Liver (tissue), 8 donors: ENCODE measurements at regions not wholly inside any gene's neighbourhood (a gene's known extent, or its start where the extent isn't known, plus 50 kb on each side); places are given as distances from the start of the nearest gene placed in this dataset.

Source experiments
- DNase-seq: peaks from one replicate; pipeline ENCODE4 v3.0.0-alpha.2; 2017; ENCODE audit warnings: low spot score
- H3K27ac ChIP-seq, 2 donors: one replicate each; pipeline ENCODE4 v1.7.0; 2013; ENCODE audit warnings: inconsistent platforms in 2 of 2, low read length in 2 of 2, control low read depth in 1 of 2, low read depth in 1 of 2, mild to moderate bottlenecking in 1 of 2
- H3K27me3 ChIP-seq, 4 donors: one replicate each; pipeline versions ENCODE4 v1.6.1 to v1.7.0; 2013; ENCODE audit warnings: low read length in 3 of 4, inconsistent platforms in 1 of 4, mild to moderate bottlenecking in 1 of 4, moderate library complexity in 1 of 4; ENCODE audit not compliant: control insufficient read depth in 4 of 4, insufficient read depth in 4 of 4
- H3K36me3 ChIP-seq, 4 donors: one replicate each; pipeline versions ENCODE4 v1.6.1 to v1.7.0; 2013; ENCODE audit warnings: low read length in 3 of 4, mild to moderate bottlenecking in 3 of 4, low read depth in 1 of 4, moderate library complexity in 1 of 4; ENCODE audit not compliant: control insufficient read depth in 4 of 4, insufficient read depth in 3 of 4
- H3K4me1 ChIP-seq, 4 donors: one replicate each; pipeline versions ENCODE4 v1.6.1 to v1.7.0; 2013; ENCODE audit warnings: low read length in 3 of 4, mild to moderate bottlenecking in 3 of 4, moderate library complexity in 1 of 4; ENCODE audit not compliant: control insufficient read depth in 4 of 4, insufficient read depth in 4 of 4
- H3K4me3 ChIP-seq, 3 donors: one replicate each; pipeline versions ENCODE4 v1.6.1 to v1.7.0; 2013; ENCODE audit warnings: low read length in 3 of 3, control low read depth in 1 of 3, low read depth in 1 of 3, mild to moderate bottlenecking in 1 of 3
- H3K9ac ChIP-seq, 2 donors: one replicate each; pipeline ENCODE4 v1.7.0; 2013; ENCODE audit warnings: low read length in 2 of 2, mild to moderate bottlenecking in 2 of 2, moderate library complexity in 2 of 2, control low read depth in 1 of 2, low read depth in 1 of 2
- H3K9me3 ChIP-seq, 4 donors: one replicate each; pipeline versions ENCODE4 v1.6.1 to v1.7.0; 2013; ENCODE audit warnings: low read length in 3 of 4; ENCODE audit not compliant: control insufficient read depth in 4 of 4
- ATF3 ChIP-seq: IDR thresholded peaks from 2 replicates; pipeline ENCODE4 v1.6.1; 2016; ENCODE audit warnings: antibody characterized with exemption
- CTCF ChIP-seq: fragments of 150-350 bp; IDR thresholded peaks from 2 replicates; pipeline ENCODE4 v1.5.1; 2017; ENCODE audit warnings: improper control_type of control experiment, low read depth, low read length; ENCODE audit not compliant: missing input control
- EGR1 ChIP-seq, 2 donors: IDR thresholded peaks; 2 replicates each; pipeline ENCODE4 v1.6.1; 2016 to 2018; ENCODE audit warnings: antibody characterized with exemption in 2 of 2, low read depth in 2 of 2
- FOXA1 ChIP-seq: IDR thresholded peaks from 2 replicates; pipeline ENCODE4 v1.6.1; 2016; ENCODE audit warnings: antibody characterized with exemption
- FOXA2 ChIP-seq: IDR thresholded peaks from 2 replicates; pipeline ENCODE4 v1.6.1; 2016; ENCODE audit warnings: antibody characterized with exemption
- GABPA ChIP-seq, 2 donors: IDR thresholded peaks in 1 of 2; conservative IDR thresholded peaks in 1 of 2; 2 replicates each; pipeline ENCODE4 v1.6.1; 2016; ENCODE audit warnings: antibody characterized with exemption in 2 of 2, mild to moderate bottlenecking in 1 of 2, moderate library complexity in 1 of 2
- HNF4A ChIP-seq, 2 donors: conservative IDR thresholded peaks; 2 replicates each; pipeline ENCODE4 v1.6.1; 2016; ENCODE audit warnings: antibody characterized with exemption in 2 of 2, mild to moderate bottlenecking in 2 of 2
- HNF4G ChIP-seq: IDR thresholded peaks from 2 replicates; pipeline ENCODE4 v1.6.1; 2016; ENCODE audit warnings: antibody characterized with exemption
- JUND ChIP-seq, 2 donors: IDR thresholded peaks; 2 replicates each; pipeline ENCODE4 v1.6.1; 2016; ENCODE audit warnings: antibody characterized with exemption in 2 of 2
- MAX ChIP-seq: IDR thresholded peaks from 2 replicates; pipeline ENCODE4 v1.6.1; 2016; ENCODE audit warnings: antibody characterized with exemption
- NR2F2 ChIP-seq: IDR thresholded peaks from 2 replicates; pipeline ENCODE4 v1.6.1; 2016; ENCODE audit warnings: antibody characterized with exemption
- RAD21 ChIP-seq, 2 donors: IDR thresholded peaks; 2 replicates each; pipeline ENCODE4 v1.6.1; 2016; ENCODE audit warnings: antibody characterized with exemption in 2 of 2, mild to moderate bottlenecking in 2 of 2
- REST ChIP-seq: IDR thresholded peaks from 2 replicates; pipeline ENCODE4 v1.6.1; 2016; ENCODE audit warnings: antibody characterized with exemption, mild to moderate bottlenecking
- RXRA ChIP-seq, 2 donors: IDR thresholded peaks; 2 replicates each; pipeline ENCODE4 v1.6.1; 2017 to 2018; ENCODE audit warnings: antibody characterized with exemption in 2 of 2, mild to moderate bottlenecking in 1 of 2
- SP1 ChIP-seq: IDR thresholded peaks from 2 replicates; pipeline ENCODE4 v1.6.1; 2018; ENCODE audit warnings: antibody characterized with exemption, mild to moderate bottlenecking
- TAF1 ChIP-seq: conservative IDR thresholded peaks from 2 replicates; pipeline ENCODE4 v1.6.1; 2016; ENCODE audit warnings: antibody characterized with exemption, mild to moderate bottlenecking
- YY1 ChIP-seq: IDR thresholded peaks from 2 replicates; pipeline ENCODE4 v1.6.1; 2016; ENCODE audit warnings: antibody characterized with exemption, mild to moderate bottlenecking
- ZBTB33 ChIP-seq: IDR thresholded peaks from 2 replicates; pipeline ENCODE4 v1.6.1; 2016; ENCODE audit warnings: antibody characterized with exemption
- WGBS: extraction: QIAGEN DNeasy Blood & Tissue Kit; methylation state at CpG from one replicate; pipeline ENCODE4 v1.1.7; 2013; 5-methylcytosine and 5-hydroxymethylcytosine counted together
- donor health status: healthy.
- donor health status: healthy.
- donor health status: healthy.
- donor health status: healthy.
- donor health status: healthy.

GRCh38 chr5:92635001-92635461 lies 946.0 kb downstream of the NR2F1-AS1 start:
- WGBS = 89% methylated on average over 11 of the region's 11 CpGs
- Histone ChIP-seq H3K27ac (no peak overlapping the region), H3K27me3 (no peaks in the 10 kb centered on the region), H3K4me3 (no peak overlapping the region), H3K9ac (no peak overlapping the region), H3K9me3 (peaks cover 0 to 1% (median 0%) of the 10 kb centered on the region in 4 donors), H3K36me3 (no peaks in the 10 kb centered on the region), H3K4me1 (no peaks in the 10 kb centered on the region)
- no peak for TF ChIP-seq HNF4G
- no peak for TF ChIP-seq YY1
- TF ChIP-seq SP1 = no peak
- TF ChIP-seq FOXA1 = no peak
- no peak for TF ChIP-seq ATF3
- no peak for TF ChIP-seq HNF4A (conservative IDR thresholded peaks at IDR 0.05)
- no peak for TF ChIP-seq RAD21 (IDR thresholded peaks at IDR 0.05)
- no peak for TF ChIP-seq JUND (IDR thresholded peaks at IDR 0.05)
- TF ChIP-seq GABPA (IDR thresholded peaks at IDR 0.05 in 1 of 2, conservative IDR thresholded peaks at IDR 0.05 in 1 of 2) = no peak
- no peak for TF ChIP-seq EGR1 (IDR thresholded peaks at IDR 0.05; ENCODE audit: low read depth in 2 of 2)
- no peak for TF ChIP-seq CTCF
- TF ChIP-seq NR2F2 = no peak
- no peak for TF ChIP-seq FOXA2
- no peak for TF ChIP-seq TAF1
- no peak for TF ChIP-seq ZBTB33
- DNase-seq = no peak

GRCh38 chr5:92633875-92634487 lies 947.0 kb downstream of the NR2F1-AS1 start:
- Histone ChIP-seq H3K36me3 (no peaks in the 10 kb centered on the region), H3K4me3 (no peak overlapping the region), H3K27ac (no peak overlapping the region), H3K9me3 (peaks cover 0 to 1% (median 0%) of the 10 kb centered on the region in 4 donors), H3K4me1 (no peaks in the 10 kb centered on the region), H3K27me3 (no peaks in the 10 kb centered on the region), H3K9ac (no peak overlapping the region)
- TF ChIP-seq ATF3 (no peak), FOXA1 (no peak), MAX (no peak), RAD21 (IDR thresholded peaks at IDR 0.05) (no peak), TAF1 (no peak), NR2F2 (no peak), EGR1 (IDR thresholded peaks at IDR 0.05; ENCODE audit: low read depth in 2 of 2) (no peak), HNF4G (no peak), SP1 (no peak), HNF4A (conservative IDR thresholded peaks at IDR 0.05) (no peak), REST (no peak), CTCF (no peak), JUND (IDR thresholded peaks at IDR 0.05) (no peak), YY1 (no peak), RXRA (IDR thresholded peaks at IDR 0.05) (no peak), FOXA2 (no peak), GABPA (IDR thresholded peaks at IDR 0.05 in 1 of 2, conservative IDR thresholded peaks at IDR 0.05 in 1 of 2) (no peak), ZBTB33 (no peak)
- DNase-seq = no peak
- WGBS = 91% methylated on average over 5 of the region's 5 CpGs
